ENCODE measurements at regions not wholly inside any gene's neighbourhood (a gene's known extent, or its start where the extent isn't known, plus 50 kb on each side); places are given as distances from the start of the nearest gene placed in this dataset.

GRCh38 chr5:27377626-27378025 lies 339.2 kb upstream of the CDH9 start:
- no peak for TF ChIP-seq MAX (IDR thresholded peaks at IDR 0.05)
- TF ChIP-seq CHD2 (IDR thresholded peaks at IDR 0.05; ENCODE audit: low read length) = no peak
- no peak for TF ChIP-seq EZH2 (IDR thresholded peaks at IDR 0.05; ENCODE audit: low read depth, low read length, severe bottlenecking)

Data from H1 (cell line).